ENCODE measurements at regions not wholly inside any gene's neighbourhood (a gene's known extent, or its start where the extent isn't known, plus 50 kb on each side); places are given as distances from the start of the nearest gene placed in this dataset.
A peak's percentile ranks its signal among the peaks of the same experiment; 100 is the strongest.
"Not testable (repeated sequence)": the region's sequence is repeated elsewhere in the genome, so short reads cannot be mapped to it uniquely, and the experiment has no call there.

DNA sequence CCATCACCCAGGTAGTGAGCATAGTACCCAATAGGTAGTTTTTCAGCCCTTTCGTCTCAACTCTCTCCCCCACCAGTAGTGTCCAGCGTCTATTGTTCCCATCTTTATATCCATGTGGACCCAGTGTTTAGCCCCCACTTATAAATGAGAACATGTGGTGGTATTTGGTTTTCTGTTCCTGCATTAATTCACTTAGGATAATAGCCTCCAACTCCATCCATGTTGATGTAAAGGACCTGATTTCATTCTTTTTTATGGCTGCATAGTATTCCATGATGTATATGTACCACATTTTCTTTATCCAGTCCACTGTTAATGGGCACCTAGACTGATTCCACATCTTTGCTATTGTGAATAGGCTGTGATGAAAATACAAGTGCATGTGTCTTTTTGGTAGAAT, 51.3 kb downstream of the NACA2 start:
- H3K9me3 Mint-ChIP-seq: peaks cover 4 to 25% (median 9%) of the 10 kb centered on the region in 3 donors
- H3K36me3 Mint-ChIP-seq, H3K27me3 Mint-ChIP-seq, H3K27ac Mint-ChIP-seq, H3K4me3 Mint-ChIP-seq, H3K4me1 Mint-ChIP-seq: not testable (repeated sequence)

DNA sequence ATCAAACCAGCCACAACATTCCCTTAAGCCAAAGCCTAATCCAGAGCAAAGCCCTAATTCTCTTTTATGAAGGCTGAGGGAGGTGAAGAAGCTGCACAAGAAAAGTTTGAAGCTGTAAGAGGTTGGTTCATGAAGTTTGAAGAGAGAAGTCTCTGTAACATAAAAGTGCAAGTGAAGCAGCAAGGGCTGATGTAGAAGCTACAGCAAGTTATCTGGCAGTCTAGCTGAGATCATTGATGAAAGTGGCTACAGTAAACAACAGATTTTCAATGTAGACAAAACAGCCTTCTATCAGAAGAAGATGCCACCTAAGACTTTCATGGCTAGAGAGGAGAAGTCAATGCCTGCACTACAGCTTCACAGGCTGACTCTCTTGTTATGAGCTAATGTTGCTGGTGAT, 52.5 kb downstream of the NACA2 start:
- H3K4me1 Mint-ChIP-seq: peaks cover 0 to 3% (median 0%) of the 10 kb centered on the region in 3 donors
- H3K4me3 Mint-ChIP-seq: peak overlapping the region in 1 of 4 donors; percentile 34

DNA sequence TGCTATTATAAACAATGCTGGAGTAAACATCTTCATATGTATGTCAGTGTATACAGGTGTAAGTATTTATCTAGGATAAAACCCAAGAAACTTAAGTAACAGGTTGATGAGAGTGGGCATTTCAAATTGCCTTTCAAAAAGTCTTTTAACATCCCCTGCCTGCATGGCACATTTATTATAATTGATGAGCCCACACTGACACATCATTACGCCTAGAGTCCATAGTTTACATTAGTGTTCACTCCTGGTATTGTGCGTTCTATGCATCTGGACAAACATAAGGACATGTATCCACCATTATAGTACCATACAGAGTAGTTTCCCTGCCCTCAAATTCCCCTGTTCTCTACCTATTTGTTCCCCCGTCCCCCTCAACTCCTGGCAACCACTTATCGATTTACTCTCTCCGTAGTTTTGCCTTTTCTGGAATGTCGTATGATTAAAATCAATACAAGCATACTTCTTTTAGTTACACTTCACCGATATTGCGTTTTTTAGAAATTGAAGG, 53.7 kb downstream of the NACA2 start:
- peaks cover 2% of the 10 kb centered on the region for H3K27me3 Mint-ChIP-seq
- peaks cover 4 to 21% (median 6%) of the 10 kb centered on the region in 3 donors for H3K9me3 Mint-ChIP-seq
- H3K4me3 Mint-ChIP-seq: peak overlapping the region in 1 of 4 donors; percentile 34
- H3K36me3 Mint-ChIP-seq: no peaks in the 10 kb centered on the region
- peaks cover 0 to 3% (median 0%) of the 10 kb centered on the region in 3 donors for H3K4me1 Mint-ChIP-seq
- no peak overlapping the region for H3K27ac Mint-ChIP-seq

More for the DNA sequence above, 52.5 kb downstream of the NACA2 start:
- Mint-ChIP-seq H3K36me3 (no peaks in the 10 kb centered on the region), H3K27me3 (peaks cover 2% of the 10 kb centered on the region), H3K9me3 (peaks cover 4 to 21% (median 9%) of the 10 kb centered on the region in 3 donors), H3K27ac (no peak overlapping the region)

DNA sequence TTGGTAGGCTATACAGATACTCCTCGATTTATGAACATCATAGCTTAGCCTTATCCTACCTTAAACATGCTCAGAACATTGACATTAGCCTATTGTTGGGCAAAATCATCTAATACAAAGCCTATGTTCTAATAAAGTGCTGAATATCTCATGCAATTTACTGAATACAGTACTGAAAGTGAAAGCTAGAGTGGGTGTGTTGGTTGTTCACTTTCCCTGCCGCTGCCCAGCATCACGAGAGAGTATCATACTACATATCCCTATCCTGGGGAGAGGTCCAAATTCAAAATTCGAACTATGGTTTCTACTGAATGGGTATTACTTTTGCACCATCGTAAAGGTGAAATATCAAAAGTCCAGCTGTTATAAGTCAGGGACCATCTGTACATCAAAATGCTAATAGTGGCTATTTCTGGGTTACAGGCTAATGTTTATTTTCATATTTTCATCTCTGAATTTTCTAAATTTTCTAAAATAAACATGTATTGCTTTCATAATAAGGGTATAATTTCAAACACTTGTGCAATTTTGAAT, 54.5 kb downstream of the NACA2 start:
- Mint-ChIP-seq H3K4me1 (peaks cover 0 to 3% (median 0%) of the 10 kb centered on the region in 3 donors), H3K4me3 (peak overlapping the region in 1 of 4 donors; percentile 77), H3K9me3 (peaks cover 0 to 18% (median 4%) of the 10 kb centered on the region in 3 donors), H3K27ac (peak overlapping the region in 1 of 3 donors; percentile 27), H3K36me3 (no peaks in the 10 kb centered on the region), H3K27me3 (peaks cover 2% of the 10 kb centered on the region)
